IPS DF 4.7 (cell line): ENCODE measurements at regions not wholly inside any gene's neighbourhood (a gene's known extent, or its start where the extent isn't known, plus 50 kb on each side); places are given as distances from the start of the nearest gene placed in this dataset.
"Not testable (repeated sequence)": the region's sequence is repeated elsewhere in the genome, so short reads cannot be mapped to it uniquely, and the experiment has no call there.

Source experiments
- DNase-seq: peaks from one replicate; pipeline ENCODE4 v3.0.0-alpha.2; 2013; ENCODE audit warnings: low spot score; ENCODE audit errors: extremely low read depth

- DNase-seq, result no peak
These were observed 234.1 kb upstream of the POGK start for GRCh38 chr1:166605137-166605536.

- no peak for DNase-seq
These were observed 226.4 kb upstream of the POGK start for GRCh38 chr1:166612886-166613285.

DNA sequence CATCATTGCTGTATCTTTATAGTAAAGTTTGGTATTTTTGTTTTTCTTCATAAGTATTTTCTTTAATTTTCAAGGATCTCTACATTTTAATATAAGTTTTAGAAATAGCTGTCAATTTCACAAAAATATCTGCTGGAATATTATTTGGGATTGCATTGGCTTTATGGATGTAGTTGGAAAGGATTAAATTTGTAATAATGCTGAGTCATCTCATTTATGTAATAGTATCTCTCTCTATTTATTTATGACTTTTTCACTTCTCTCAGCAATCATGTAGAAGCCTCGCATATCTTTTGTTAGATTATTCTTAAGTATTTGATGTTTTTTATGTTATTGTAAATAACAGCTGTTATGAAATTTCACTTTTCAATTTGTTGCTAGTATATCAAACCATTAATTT is 223.1 kb upstream of the POGK start:
- no peak for DNase-seq

DNA sequence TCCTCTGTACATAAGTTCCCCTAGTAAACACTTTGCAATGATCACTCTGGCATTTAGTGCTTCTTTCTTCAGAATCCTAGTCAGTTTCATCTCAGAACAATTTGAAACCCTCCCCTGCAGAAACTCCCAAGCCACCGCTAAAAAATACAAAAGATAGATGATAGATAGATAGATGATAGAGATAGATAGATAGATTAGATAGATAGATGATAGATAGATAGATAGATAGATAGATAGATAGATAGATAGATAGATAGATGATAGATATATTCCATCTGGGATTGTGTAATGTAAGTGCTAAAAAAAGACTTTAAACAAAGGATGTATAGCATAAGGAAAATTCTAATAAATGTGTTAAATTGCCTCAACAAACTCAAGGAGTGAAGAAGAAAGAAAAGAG is 212.6 kb upstream of the POGK start:
- no peak for DNase-seq

DNA sequence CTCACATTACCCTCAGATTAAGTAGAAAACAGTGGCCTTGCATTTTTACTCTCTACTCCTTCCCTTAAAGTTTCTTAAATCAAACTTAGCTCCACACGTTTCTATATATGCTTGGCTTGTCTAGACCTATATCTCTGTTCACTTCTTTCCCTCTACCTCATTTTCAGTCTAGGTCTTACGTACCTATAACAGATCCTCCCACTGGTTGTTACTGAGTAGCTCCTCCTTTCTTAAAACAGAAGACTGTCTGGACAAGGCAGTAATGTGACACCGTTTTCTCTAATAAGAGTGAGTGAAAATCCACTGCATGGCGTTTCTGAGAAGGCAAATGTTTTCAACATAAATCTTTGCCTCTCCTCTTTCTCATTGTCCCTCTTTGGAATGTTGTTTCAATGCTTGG is 211.7 kb upstream of the POGK start:
- no peak for DNase-seq

DNA sequence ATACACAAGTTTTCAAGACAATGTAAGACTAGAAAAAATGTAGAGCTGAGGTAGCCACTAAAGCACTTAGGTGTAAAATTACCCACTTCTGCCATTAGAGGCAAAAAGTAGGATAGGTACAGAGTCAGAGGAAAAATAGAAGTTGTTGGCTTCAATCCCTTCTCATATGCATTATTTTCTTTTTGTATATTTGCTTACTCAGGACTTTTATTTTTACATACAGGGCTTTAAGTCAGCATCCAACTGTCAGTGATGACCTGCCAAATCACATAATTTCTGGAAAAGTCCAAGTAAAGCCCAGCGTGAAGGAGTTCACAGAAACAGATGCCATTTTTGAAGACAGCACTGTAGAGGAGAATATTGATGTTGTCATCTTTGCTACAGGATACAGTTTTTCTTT is 211.0 kb upstream of the POGK start:
- DNase-seq, result no peak

GRCh38 chr1:166629946-166630345 is 209.3 kb upstream of the POGK start:
- no peak for DNase-seq

- no peak for DNase-seq
These were observed 208.9 kb upstream of the POGK start for GRCh38 chr1:166630369-166630768.

DNA sequence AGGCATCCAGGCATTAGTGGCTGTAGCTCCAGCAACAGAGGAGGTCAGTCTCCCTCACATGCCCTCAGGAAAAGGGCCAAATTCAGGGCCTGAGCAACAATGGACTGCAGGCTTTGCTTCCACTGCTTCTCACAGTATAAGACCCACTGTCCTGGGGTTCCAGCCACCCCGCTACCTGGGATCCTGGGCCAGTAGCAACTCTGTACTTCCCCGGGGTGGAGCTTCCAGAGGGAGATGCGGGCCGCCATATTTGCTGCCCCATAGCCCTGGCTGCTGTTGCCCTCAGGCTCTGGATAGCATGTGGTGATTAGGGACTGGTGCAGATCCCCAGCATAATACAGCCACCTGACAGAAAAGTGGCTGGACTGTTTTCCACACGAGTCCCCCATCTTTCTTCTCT is 201.1 kb upstream of the POGK start:
- no peak for DNase-seq

DNA sequence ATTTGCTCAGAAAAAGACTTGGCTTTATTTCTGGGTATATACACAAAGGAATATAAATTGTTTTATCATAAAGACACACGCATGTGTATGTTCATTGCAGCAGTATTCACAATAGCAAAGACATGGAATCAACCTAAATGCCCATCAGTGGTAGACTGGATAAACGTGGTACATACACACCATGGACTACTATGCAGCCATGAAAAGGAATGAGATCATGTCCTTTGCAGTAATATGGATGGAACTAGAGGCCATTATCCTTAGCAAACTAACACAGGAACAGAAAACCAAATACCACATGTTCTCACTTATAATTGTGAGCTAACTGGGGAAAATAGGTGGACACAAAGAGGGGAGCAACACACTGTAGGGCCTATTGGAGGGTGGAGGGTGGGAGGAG is 182.0 kb upstream of the POGK start:
- DNase-seq, result not testable (repeated sequence)

DNA sequence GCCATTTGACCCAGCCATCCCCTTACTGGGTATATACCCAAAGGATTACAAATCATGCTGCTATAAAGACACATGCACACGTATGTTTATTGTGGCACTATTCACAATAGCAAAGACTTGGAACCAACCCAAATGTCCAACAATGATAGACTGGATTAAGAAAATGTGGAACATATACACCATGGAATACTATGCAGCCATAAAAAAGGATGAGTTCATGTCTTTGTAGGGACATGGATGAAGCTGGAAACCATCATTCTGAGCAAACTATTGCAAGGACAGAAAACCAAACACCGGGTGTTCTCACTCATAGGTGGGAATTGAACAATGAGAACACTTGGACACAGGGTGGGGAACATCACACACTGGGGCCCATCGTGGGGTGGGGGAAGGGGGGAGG is 172.5 kb upstream of the POGK start:
- not testable (repeated sequence) for DNase-seq

DNA sequence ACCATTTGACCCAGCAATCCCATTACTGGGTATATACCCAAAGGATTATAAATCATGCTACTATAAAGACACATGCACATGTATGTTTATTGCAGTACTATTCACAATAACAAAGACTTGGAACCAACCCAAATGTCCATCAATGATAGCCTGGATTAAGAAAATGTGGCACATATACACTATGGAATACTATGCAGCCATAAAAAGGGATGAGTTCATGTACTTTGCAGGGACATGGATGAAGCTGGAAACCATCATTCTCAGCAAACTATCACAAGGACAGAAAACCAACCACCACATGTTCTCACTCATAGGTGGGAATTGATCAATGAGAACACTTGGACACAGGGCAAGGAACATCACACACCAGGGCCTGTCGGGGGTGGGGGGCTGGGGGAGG is 171.7 kb upstream of the POGK start:
- not testable (repeated sequence) for DNase-seq

DNA sequence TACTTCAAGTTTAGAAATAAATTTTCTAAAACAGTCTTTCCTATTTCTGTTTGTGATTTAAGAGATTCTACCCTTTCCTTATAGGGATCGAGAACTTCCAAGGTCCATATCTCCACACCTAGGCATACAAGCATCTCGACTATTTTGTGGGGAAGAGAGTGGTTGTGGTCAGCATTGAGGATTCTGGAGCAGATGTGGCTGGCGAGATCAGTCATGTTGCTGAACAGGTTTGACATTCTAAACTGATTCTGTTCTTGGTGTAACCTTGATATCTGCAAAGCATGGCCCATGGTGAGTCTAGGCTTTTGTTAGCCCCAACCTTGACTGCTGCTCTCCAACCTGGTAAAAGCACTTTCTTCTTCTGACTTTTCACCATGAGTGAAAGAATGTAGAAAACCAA is 167.6 kb upstream of the POGK start:
- no peak for DNase-seq

GRCh38 chr1:166673722-166674121 is 165.6 kb upstream of the POGK start:
- no peak for DNase-seq

- DNase-seq, result no peak
These were observed 164.1 kb upstream of the POGK start for GRCh38 chr1:166675213-166675612.

DNA sequence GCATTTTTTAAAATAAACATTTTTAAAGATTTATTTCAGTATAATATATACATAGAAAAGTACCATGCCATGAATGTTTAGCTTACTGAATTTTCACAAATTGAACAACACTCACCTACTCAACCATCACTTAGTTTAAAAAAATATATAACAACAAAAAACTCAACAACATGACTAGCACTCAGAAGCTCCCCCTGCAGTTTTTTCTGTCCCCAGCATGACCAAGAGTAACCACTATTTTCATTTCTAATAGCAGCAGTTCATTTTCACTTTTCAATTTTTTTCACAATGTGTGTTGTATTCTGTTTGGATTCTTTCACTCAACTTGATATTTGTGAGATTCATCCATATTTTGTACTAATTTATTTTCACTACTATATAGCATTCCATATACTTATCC is 162.3 kb upstream of the POGK start:
- DNase-seq, result no peak

DNA sequence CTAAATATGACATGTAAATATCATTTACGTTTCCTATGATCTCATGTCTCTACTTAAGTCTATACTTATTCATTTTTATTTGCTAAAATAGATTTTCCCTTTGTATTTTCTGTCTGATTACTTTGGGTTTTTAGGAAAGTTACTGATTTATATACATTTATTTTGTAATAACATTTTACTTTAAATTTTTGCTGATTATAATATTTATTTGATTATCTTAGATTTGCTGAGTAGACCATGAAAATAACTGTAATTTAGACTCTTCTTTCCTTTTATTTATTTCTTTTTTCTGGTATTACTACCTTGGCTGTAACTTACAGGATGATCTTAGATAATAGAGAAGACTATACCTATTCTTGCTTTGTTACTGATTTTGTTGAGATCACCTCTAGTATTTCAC is 159.9 kb upstream of the POGK start:
- DNase-seq, result no peak

DNA sequence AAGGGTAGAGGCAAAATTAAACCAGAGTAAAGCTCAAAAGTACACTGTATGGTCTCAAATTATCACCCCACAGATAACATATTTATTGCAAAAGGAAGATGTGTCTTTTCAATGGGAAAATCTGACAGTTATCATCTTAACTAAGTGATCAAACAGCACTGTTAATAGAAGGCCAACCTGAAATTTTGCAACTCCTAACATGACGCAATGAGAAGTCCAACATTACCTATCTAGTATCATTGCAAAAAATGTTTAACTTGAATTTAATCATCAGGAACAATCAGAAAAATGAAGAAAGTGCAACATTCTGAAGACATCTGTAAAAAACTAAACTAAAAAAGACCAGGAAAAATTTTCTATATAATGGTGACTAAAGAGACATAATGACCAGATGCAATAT is 156.7 kb upstream of the POGK start:
- DNase-seq, result no peak

- DNase-seq, result not testable (repeated sequence)
These were observed 154.6 kb upstream of the POGK start for GRCh38 chr1:166684669-166685068.

- no peak for DNase-seq
These were observed 154.1 kb upstream of the POGK start for GRCh38 chr1:166685200-166685599.

DNA sequence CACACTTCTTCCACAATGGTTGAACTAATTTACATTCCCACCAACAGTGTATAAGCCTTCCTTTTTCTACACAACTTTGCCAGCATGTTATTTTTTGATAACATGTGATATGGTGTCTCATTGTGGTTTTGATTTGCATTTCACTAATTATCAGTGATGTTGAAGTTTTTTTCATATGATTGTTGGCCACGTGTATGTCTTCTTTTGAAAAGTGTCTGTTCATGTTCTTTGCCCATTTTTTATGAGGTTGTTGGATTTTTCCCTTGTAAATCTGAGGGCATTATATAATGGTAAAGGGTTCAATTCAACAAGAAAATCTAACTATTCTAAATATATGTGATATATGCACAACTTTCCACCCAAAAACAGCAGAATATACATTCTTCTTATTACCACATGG is 153.4 kb upstream of the POGK start:
- DNase-seq, result not testable (repeated sequence)

DNA sequence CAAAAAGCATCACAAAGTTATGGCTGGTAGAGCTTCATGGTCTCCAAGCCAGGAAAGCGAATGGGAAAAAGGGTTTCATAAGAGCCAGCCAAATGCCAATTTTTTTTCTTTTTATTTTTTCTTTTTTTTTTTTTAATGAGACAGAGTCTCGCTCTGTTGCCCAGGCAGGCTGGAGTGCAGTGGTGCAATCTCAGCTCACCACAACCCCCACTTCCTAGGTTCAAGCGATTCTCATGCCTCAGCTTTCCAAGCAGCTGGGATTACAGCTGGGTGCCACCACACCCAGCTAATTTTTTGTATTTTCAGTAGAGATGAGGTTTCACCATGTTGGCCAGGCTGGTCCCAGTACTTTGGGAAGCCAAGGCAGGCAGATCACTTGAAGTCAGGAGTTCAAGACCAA is 148.7 kb upstream of the POGK start:
- DNase-seq, result not testable (repeated sequence)

- no peak for DNase-seq
These were observed 147.8 kb upstream of the POGK start for GRCh38 chr1:166691476-166691875.

DNA sequence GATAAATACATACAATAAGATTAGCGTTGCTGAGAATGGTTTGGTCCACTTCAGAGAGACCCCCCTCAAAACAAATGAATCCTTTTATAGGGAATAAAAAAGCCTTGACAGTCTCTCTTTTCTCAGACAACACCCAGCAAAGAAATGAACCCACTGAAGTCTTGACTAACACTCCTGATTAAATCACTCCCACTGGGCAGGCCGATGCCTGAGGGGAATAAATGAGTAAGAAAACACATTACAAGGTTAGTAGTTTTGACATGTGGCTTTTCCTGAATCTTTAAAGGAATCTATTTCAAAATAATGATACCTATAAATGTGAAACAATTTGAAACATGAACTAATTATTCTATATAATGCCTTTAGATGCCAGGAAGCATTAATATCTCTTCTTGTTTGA is 146.9 kb upstream of the POGK start:
- no peak for DNase-seq

DNA sequence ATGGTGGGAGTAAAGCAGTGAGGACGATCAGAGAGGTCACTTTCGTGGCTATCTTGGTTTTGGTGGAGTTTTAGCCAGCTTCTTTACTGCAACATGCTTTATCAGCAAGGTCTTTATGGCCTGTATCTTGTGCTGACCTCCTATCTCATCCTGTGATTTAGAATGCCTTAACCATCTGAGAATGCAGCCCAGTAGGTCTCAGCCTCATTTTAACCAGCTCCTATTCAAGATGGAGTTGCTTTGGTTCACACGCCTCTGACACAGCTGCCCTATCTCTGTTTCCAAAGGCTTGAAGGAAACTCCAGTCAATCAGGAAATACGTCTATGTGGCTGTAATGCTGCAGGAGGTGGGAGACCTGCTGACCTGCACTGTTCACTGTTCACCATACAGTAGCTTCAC is 146.1 kb upstream of the POGK start:
- DNase-seq, result no peak
